Vagina (tissue), 2 donors: ENCODE measurements at regions not wholly inside any gene's neighbourhood (a gene's known extent, or its start where the extent isn't known, plus 50 kb on each side); places are given as distances from the start of the nearest gene placed in this dataset.

Experiments used
- DNase-seq, 2 donors: peaks; one replicate each; pipeline ENCODE4 v3.0.0-alpha.2; 2017; ENCODE audit errors: extremely low spot score in 2 of 2
- H3K27ac ChIP-seq: fragments of 200-600 bp; sonication (generic); one replicate; pipeline ENCODE4 v1.5.1; 2019
- H3K27me3 ChIP-seq: fragments of 200-600 bp; sonication (generic); one replicate; pipeline ENCODE4 v1.5.1; 2019
- H3K36me3 ChIP-seq, 2 donors: fragments of 200-600 bp; sonication (generic); one replicate each; pipeline ENCODE4 v1.5.1; 2017 to 2019
- H3K4me1 ChIP-seq: fragments of 200-600 bp; sonication (generic); one replicate; pipeline ENCODE4 v1.5.1; 2019
- H3K4me3 ChIP-seq, 2 donors: fragments of 200-600 bp; sonication (generic); 1 replicate in 1 of 2; 2 replicates in 1 of 2; pipeline ENCODE4 v1.5.1; 2016 to 2019
- H3K9me3 ChIP-seq: fragments of 200-600 bp; sonication (generic); one replicate; pipeline ENCODE4 v1.5.1; 2019
- CTCF ChIP-seq, 3 experiments: fragments of 450-650 bp in 2 of 3; fragments of 200-600 bp in 1 of 3; sonication (generic) in 1 of 3; IDR thresholded peaks; one replicate each; pipeline ENCODE4 v1.5.1; 2017 to 2019; ENCODE audit warnings: antibody characterized with exemption in 3 of 3, mild to moderate bottlenecking in 2 of 3, moderate library complexity in 2 of 3
- POLR2A ChIP-seq, 2 donors: fragments of 450-650 bp; IDR thresholded peaks; one replicate each; pipeline ENCODE4 v1.6.1; 2017; ENCODE audit warnings: antibody characterized with exemption in 2 of 2, mild to moderate bottlenecking in 2 of 2, moderate library complexity in 2 of 2
- POLR2AphosphoS5 ChIP-seq, 2 donors: sonication (generic); formaldehyde crosslinking; IDR thresholded peaks; one replicate each; pipeline ENCODE4 v1.9.0; 2017; ENCODE audit warnings: antibody characterized with exemption in 2 of 2, mild to moderate bottlenecking in 2 of 2, low read depth in 1 of 2; ENCODE audit not compliant: insufficient read depth in 1 of 2
- intact Hi-C: fragments of 100-400 bp; cut with DNase I; formaldehyde crosslinking; loops from one replicate; pipeline ENCODE4 v1.15.1; 2023

- TF ChIP-seq CTCF (IDR thresholded peaks at IDR 0.05), result no peak
- TF ChIP-seq POLR2AphosphoS5 (IDR thresholded peaks at IDR 0.05; ENCODE audit: insufficient read depth in 1 of 2, low read depth in 1 of 2), result no peak
- no peak for TF ChIP-seq POLR2A (IDR thresholded peaks at IDR 0.05)
- intact Hi-C loops, result no loop called here
- Histone ChIP-seq H3K4me3 (no peak overlapping the region), H3K27me3 (no peaks in the 10 kb centered on the region), H3K27ac (no peak overlapping the region), H3K9me3 (no peaks in the 10 kb centered on the region), H3K4me1 (no peaks in the 10 kb centered on the region), H3K36me3 (no peaks in the 10 kb centered on the region)
- no peak for DNase-seq
Measured at GRCh38 chr6:134477991-134478635, 160.2 kb upstream of the SGK1 start.

DNA sequence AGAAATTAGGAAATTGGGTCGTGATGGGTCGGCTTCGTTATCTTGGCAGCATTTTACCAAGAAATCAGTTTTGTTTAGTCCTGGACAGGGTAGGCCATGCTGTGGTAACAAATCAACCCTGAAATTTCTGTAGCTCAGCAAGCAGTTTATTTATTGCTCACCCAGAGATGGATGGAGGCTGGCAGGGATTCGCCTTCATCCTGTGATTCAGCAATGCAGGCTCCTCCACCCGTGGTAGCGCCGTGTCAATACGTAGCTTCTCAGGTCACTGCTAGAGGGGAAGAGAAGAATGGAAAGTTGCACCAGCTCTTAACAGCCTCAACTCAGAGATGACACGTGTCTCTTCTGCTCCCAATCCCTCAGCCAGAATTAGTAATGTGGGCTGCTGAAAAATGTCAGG is 157.0 kb upstream of the SGK1 start:
- Histone ChIP-seq H3K27me3 (no peaks in the 10 kb centered on the region), H3K4me1 (no peaks in the 10 kb centered on the region), H3K9me3 (no peaks in the 10 kb centered on the region), H3K36me3 (no peaks in the 10 kb centered on the region), H3K4me3 (no peak overlapping the region), H3K27ac (no peak overlapping the region)
- intact Hi-C loops, result no loop called here
- no peak for DNase-seq
- no peak for TF ChIP-seq POLR2A (IDR thresholded peaks at IDR 0.05)
- TF ChIP-seq CTCF (IDR thresholded peaks at IDR 0.05), result no peak
- TF ChIP-seq POLR2AphosphoS5 (IDR thresholded peaks at IDR 0.05; ENCODE audit: insufficient read depth in 1 of 2, low read depth in 1 of 2), result no peak

GRCh38 chr6:134472661-134473060 is 154.7 kb upstream of the SGK1 start:
- H3K36me3 ChIP-seq, result no peaks in the 10 kb centered on the region
- no peak overlapping the region for H3K27ac ChIP-seq
- no peak overlapping the region for H3K4me3 ChIP-seq
- H3K4me1 ChIP-seq, result peaks cover 14% of the 10 kb centered on the region
- no peaks in the 10 kb centered on the region for H3K9me3 ChIP-seq
- no peak for TF ChIP-seq POLR2A (IDR thresholded peaks at IDR 0.05)
- TF ChIP-seq POLR2AphosphoS5 (IDR thresholded peaks at IDR 0.05; ENCODE audit: insufficient read depth in 1 of 2, low read depth in 1 of 2), result no peak
- TF ChIP-seq CTCF (IDR thresholded peaks at IDR 0.05), result no peak
- DNase-seq, result no peak
- intact Hi-C loops, result no loop called here
- no peaks in the 10 kb centered on the region for H3K27me3 ChIP-seq

GRCh38 chr6:134472046-134472445 is 154.1 kb upstream of the SGK1 start:
- no peak overlapping the region for H3K4me3 ChIP-seq
- H3K27me3 ChIP-seq, result no peaks in the 10 kb centered on the region
- H3K9me3 ChIP-seq, result no peaks in the 10 kb centered on the region
- no peaks in the 10 kb centered on the region for H3K36me3 ChIP-seq
- peaks cover 20% of the 10 kb centered on the region for H3K4me1 ChIP-seq
- intact Hi-C loops, result no loop called here
- TF ChIP-seq POLR2A (IDR thresholded peaks at IDR 0.05) (no peak), CTCF (IDR thresholded peaks at IDR 0.05) (no peak), POLR2AphosphoS5 (IDR thresholded peaks at IDR 0.05; ENCODE audit: insufficient read depth in 1 of 2, low read depth in 1 of 2) (no peak)
- no peak for DNase-seq
- H3K27ac ChIP-seq, result no peak overlapping the region

DNA sequence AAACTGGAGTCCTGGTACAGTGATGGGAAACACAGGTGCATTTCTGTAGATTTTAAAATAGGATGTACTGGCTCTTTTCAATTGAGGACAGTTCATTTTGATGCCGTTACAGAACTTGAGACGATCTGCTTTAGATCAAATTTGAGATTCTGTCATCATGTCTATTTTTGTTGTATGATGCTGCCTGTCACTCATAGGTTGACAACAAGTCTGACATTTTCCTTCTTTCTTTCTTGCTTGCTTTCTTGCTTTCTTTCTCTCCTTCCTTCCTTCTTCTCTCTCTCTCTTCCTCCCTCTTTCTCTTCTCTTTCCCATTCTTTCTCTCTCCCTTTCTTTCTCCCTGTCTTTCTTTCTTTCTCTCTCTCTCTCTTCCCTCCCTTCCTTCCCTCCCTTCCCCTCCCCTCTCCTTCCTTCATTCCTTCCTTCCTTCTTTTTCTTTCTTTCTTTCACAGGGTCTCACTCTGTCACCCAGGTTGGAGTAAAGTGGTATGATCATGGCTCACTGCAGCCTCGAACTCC is 152.6 kb upstream of the SGK1 start:
- no peak for DNase-seq
- Histone ChIP-seq H3K4me3 (no peak overlapping the region), H3K36me3 (no peaks in the 10 kb centered on the region), H3K27ac (no peak overlapping the region), H3K27me3 (no peaks in the 10 kb centered on the region), H3K9me3 (no peaks in the 10 kb centered on the region), H3K4me1 (peaks cover 33% of the 10 kb centered on the region)
- intact Hi-C loops, result no loop called here
- no peak for TF ChIP-seq CTCF (IDR thresholded peaks at IDR 0.05)
- no peak for TF ChIP-seq POLR2A (IDR thresholded peaks at IDR 0.05)
- no peak for TF ChIP-seq POLR2AphosphoS5 (IDR thresholded peaks at IDR 0.05; ENCODE audit: insufficient read depth in 1 of 2, low read depth in 1 of 2)
